Gastrocnemius medialis (tissue), 4 donors: ENCODE measurements at regions not wholly inside any gene's neighbourhood (a gene's known extent, or its start where the extent isn't known, plus 50 kb on each side); places are given as distances from the start of the nearest gene placed in this dataset.

Source experiments
- CTCF ChIP-seq, 5 experiments: fragments of 450-650 bp in 3 of 5; fragments of 200-600 bp in 2 of 5; sonication (generic) in 2 of 5; IDR thresholded peaks in 4 of 5; conservative IDR thresholded peaks in 1 of 5; 1 replicate in 4 of 5; 2 replicates in 1 of 5; pipeline ENCODE4 v1.5.1; 2016 to 2019; ENCODE audit warnings: antibody characterized with exemption in 5 of 5, mild to moderate bottlenecking in 3 of 5, moderate library complexity in 3 of 5
- POLR2A ChIP-seq, 2 donors: fragments of 450-650 bp; IDR thresholded peaks; one replicate each; pipeline ENCODE4 v1.6.1; 2017; ENCODE audit warnings: antibody characterized with exemption in 2 of 2, mild to moderate bottlenecking in 2 of 2, moderate library complexity in 2 of 2

GRCh38 chr5:152987131-152987530, 503.3 kb upstream of the GRIA1 start:
- no peak for TF ChIP-seq CTCF (IDR thresholded peaks at IDR 0.05 in 4 of 5, conservative IDR thresholded peaks at IDR 0.05 in 1 of 5)
- no peak for TF ChIP-seq POLR2A (IDR thresholded peaks at IDR 0.05)
